Neural cell (in vitro differentiated cells): ENCODE measurements at regions not wholly inside any gene's neighbourhood (a gene's known extent, or its start where the extent isn't known, plus 50 kb on each side); places are given as distances from the start of the nearest gene placed in this dataset.

Experiments used
- CTCF ChIP-seq: fragments of 450-650 bp; IDR thresholded peaks from 2 replicates; pipeline ENCODE4 v1.5.1; 2014; ENCODE audit warnings: antibody characterized with exemption, mild to moderate bottlenecking, moderate library complexity; ENCODE audit not compliant: poor library complexity, severe bottlenecking
- EP300 ChIP-seq: fragments of 450-650 bp; conservative IDR thresholded peaks from 2 replicates; pipeline ENCODE4 v1.6.1; 2014; ENCODE audit warnings: antibody characterized with exemption, mild to moderate bottlenecking, moderate library complexity; ENCODE audit not compliant: poor library complexity, severe bottlenecking
- EZH2 ChIP-seq: fragments of 200-600, 300-800 bp; shearing (Covaris generic), sonication (generic); IDR thresholded peaks from 2 replicates; pipeline ENCODE4 v1.6.1; 2014; ENCODE audit warnings: antibody characterized with exemption, low read length, borderline replicate concordance, mild to moderate bottlenecking; ENCODE audit not compliant: insufficient read depth, poor library complexity, severe bottlenecking
- MXI1 ChIP-seq: fragments of 450-650 bp; conservative IDR thresholded peaks from 2 replicates; pipeline ENCODE4 v1.6.1; 2014; ENCODE audit warnings: antibody characterized with exemption, mild to moderate bottlenecking; ENCODE audit not compliant: poor library complexity, severe bottlenecking
- POLR2AphosphoS5 ChIP-seq: IDR thresholded peaks from 2 replicates; pipeline ENCODE4 v1.6.1; 2012
- RAD21 ChIP-seq: fragments of 450-650 bp; conservative IDR thresholded peaks from 2 replicates; pipeline ENCODE4 v1.6.1; 2014; ENCODE audit warnings: antibody characterized with exemption, mild to moderate bottlenecking, moderate library complexity
- REST ChIP-seq: IDR thresholded peaks from 2 replicates; pipeline ENCODE4 v1.6.1; 2012; ENCODE audit warnings: borderline replicate concordance
- SMC3 ChIP-seq: fragments of 450-650 bp; conservative IDR thresholded peaks from 2 replicates; pipeline ENCODE4 v1.6.1; 2014; ENCODE audit warnings: antibody characterized with exemption, mild to moderate bottlenecking, moderate library complexity; ENCODE audit not compliant: poor library complexity
- TAF1 ChIP-seq: IDR thresholded peaks from 2 replicates; pipeline ENCODE4 v1.6.1; 2012; ENCODE audit warnings: low read depth

GRCh38 chr3:115402651-115403050 lies 220.7 kb upstream of the GAP43 start:
- TF ChIP-seq EP300 (no peak), CTCF (no peak), POLR2AphosphoS5 (no peak), RAD21 (no peak), SMC3 (no peak), TAF1 (no peak), EZH2 (no peak), MXI1 (no peak), REST (no peak)
